Right lobe of liver (tissue), 6 donors: ENCODE measurements at regions not wholly inside any gene's neighbourhood (a gene's known extent, or its start where the extent isn't known, plus 50 kb on each side); places are given as distances from the start of the nearest gene placed in this dataset.

Experiments used
- ATAC-seq, 4 donors: fragments of 200-7000 bp; cut with Tn5 transposase; one replicate each; pipeline ENCODE4 v1.9.1; 2020; ENCODE audit warnings: mild to moderate bottlenecking in 4 of 4, moderate library complexity in 4 of 4
- DNase-seq, 3 donors: peaks; one replicate each; pipeline ENCODE4 v3.0.0-alpha.2; 2020
- H3K27ac ChIP-seq, 3 donors: fragments of 200-600 bp; one replicate each; pipeline ENCODE4 v1.8.0; 2022
- H3K27me3 ChIP-seq, 2 donors: fragments of 200-600 bp; one replicate each; pipeline ENCODE4 v1.8.0; 2022
- H3K36me3 ChIP-seq, 4 donors: fragments of 200-600 bp; sonication (generic) in 1 of 4; one replicate each; pipeline versions ENCODE4 v1.5.1 to v1.8.0; 2017 to 2022; ENCODE audit warnings: control low read depth in 1 of 4
- H3K4me1 ChIP-seq, 4 donors: fragments of 200-600 bp; sonication (generic) in 1 of 4; one replicate each; pipeline versions ENCODE4 v1.5.1 to v1.8.0; 2017 to 2022; ENCODE audit warnings: control low read depth in 1 of 4
- H3K4me3 ChIP-seq, 3 donors: fragments of 200-600 bp; one replicate each; pipeline ENCODE4 v1.8.0; 2022
- H3K9me3 ChIP-seq, 4 donors: fragments of 200-600 bp; sonication (generic) in 1 of 4; one replicate each; pipeline versions ENCODE4 v1.5.1 to v1.8.0; 2017 to 2022; ENCODE audit warnings: control low read depth in 1 of 4
- POLR2A ChIP-seq: fragments of 450-650 bp; IDR thresholded peaks from one replicate; pipeline ENCODE4 v1.6.1; 2017; ENCODE audit warnings: antibody characterized with exemption, mild to moderate bottlenecking
- whole genome bisulfite sequencing: methylation state at CpG from one replicate; pipeline ENCODE4 v1.1.6; 2018; ENCODE audit warnings: low coverage, low lambda C conversion rate; ENCODE audit not compliant: insufficient coverage; ENCODE audit errors: missing lambda C conversion rate; 5-methylcytosine and 5-hydroxymethylcytosine counted together
- intact Hi-C, 2 donors: fragments of 100-400 bp; cut with DNase I; formaldehyde crosslinking; loops; one replicate each; pipeline versions ENCODE4 v1.11.2 to v1.14.1; 2022
- TF ChIP-seq, protein P1 (sequence below), 4 donors: fragments of 200-600 bp in 3 of 4; fragments of 450-650 bp in 1 of 4; IDR thresholded peaks; one replicate each; pipeline versions ENCODE4 v1.5.1 to v1.8.0; 2016 to 2022; ENCODE audit warnings: antibody characterized with exemption in 4 of 4, mild to moderate bottlenecking in 2 of 4
- donor health status: DM: no; HTN: yes; CAD: no.
- donor health status: DM: no; HTN: no; CAD: no.
- donor health status: DM: no; HTN: no; CAD: no.
- donor health status: DM: no; HTN: yes; CAD: no.
- donor health status: DM: no; HTN: yes; CAD: no.

DNA sequence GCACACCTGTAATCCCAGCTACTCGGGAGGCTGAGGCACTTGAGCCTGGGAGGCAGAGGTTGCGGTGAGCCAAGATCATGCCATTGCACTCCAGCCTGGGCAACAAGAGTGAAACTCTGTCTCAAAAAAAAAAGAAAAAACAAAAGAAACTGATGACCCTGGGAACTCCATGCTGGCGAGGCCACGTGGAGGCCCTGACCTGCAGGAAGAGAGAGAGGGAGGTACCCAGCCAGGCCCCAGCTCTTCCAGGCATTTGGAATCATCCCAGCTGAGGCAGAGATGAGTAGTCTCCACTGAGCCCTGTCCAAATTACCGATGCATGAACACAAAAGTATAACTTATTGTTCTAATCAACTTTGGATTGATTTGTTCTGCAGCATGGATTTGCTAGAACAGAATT lies 132.0 kb upstream of the ZBTB40 start:
- no peaks in the 10 kb centered on the region for H3K9me3 ChIP-seq
- TF ChIP-seq POLR2A = no peak
- TF ChIP-seq, protein P1, sequence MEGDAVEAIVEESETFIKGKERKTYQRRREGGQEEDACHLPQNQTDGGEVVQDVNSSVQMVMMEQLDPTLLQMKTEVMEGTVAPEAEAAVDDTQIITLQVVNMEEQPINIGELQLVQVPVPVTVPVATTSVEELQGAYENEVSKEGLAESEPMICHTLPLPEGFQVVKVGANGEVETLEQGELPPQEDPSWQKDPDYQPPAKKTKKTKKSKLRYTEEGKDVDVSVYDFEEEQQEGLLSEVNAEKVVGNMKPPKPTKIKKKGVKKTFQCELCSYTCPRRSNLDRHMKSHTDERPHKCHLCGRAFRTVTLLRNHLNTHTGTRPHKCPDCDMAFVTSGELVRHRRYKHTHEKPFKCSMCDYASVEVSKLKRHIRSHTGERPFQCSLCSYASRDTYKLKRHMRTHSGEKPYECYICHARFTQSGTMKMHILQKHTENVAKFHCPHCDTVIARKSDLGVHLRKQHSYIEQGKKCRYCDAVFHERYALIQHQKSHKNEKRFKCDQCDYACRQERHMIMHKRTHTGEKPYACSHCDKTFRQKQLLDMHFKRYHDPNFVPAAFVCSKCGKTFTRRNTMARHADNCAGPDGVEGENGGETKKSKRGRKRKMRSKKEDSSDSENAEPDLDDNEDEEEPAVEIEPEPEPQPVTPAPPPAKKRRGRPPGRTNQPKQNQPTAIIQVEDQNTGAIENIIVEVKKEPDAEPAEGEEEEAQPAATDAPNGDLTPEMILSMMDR (IDR thresholded peaks at IDR 0.05) = no peak
- DNase-seq = peak in 1 of 3 donors; percentile 21

DNA sequence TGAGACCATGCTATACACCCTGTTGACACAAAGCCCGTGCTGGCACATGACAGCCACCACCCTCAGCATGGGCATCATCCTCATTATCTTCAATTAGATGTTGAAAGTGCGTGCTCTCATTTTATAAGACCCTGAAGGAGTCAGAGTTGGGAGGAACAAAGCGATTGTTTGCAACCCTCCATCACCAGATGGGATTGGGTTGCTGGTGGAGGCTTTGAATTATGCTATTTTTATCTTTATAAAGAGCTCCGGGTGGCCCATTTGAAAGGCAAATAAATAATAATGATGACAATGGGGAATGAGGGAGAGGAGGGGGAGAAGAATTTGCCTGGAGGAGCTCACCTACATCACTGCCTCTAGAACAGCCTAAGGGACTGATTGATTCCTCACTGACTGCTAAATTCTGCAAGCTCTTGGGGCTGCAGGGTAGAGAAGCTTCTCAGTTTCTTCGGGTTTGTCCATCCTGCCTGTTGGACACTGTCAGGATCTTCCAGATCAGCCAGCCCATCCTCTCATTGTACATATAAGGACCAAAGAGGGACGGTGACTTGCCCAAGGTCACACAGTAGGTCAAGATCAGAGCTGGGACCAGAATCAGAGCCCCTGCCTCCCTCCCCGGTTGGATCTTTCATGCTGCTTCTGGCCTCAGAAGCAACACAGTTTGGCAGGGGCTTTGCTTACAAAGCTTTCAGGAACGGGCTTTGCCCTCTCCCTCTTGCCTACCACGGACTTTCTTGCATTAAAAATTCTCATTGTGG lies 130.9 kb upstream of the ZBTB40 start:
- TF ChIP-seq, protein P1 (IDR thresholded peaks at IDR 0.05) = no peak
- no peak for TF ChIP-seq POLR2A
- no peak overlapping the region for H3K4me3 ChIP-seq
- no peak for ATAC-seq
- no peaks in the 10 kb centered on the region for H3K36me3 ChIP-seq
- H3K27me3 ChIP-seq = peaks cover 0 to 4% of the 10 kb centered on the region in 2 donors
- H3K27ac ChIP-seq = no peak overlapping the region
- 61% methylated on average over 6 of the region's 9 CpGs for WGBS
- DNase-seq = peak in 1 of 3 donors; percentile 20
- no peaks in the 10 kb centered on the region for H3K4me1 ChIP-seq
- intact Hi-C loops = no loop called here
- H3K9me3 ChIP-seq = no peaks in the 10 kb centered on the region

More for the DNA sequence above, 132.0 kb upstream of the ZBTB40 start:
- 77% methylated on average over 3 of the region's 5 CpGs for WGBS
- no peak overlapping the region for H3K4me3 ChIP-seq
- no peak for ATAC-seq
- H3K27ac ChIP-seq = no peak overlapping the region
- peaks cover 0 to 4% of the 10 kb centered on the region in 2 donors for H3K27me3 ChIP-seq
- no peaks in the 10 kb centered on the region for H3K4me1 ChIP-seq
- intact Hi-C loops = no loop called here
- H3K36me3 ChIP-seq = no peaks in the 10 kb centered on the region

DNA sequence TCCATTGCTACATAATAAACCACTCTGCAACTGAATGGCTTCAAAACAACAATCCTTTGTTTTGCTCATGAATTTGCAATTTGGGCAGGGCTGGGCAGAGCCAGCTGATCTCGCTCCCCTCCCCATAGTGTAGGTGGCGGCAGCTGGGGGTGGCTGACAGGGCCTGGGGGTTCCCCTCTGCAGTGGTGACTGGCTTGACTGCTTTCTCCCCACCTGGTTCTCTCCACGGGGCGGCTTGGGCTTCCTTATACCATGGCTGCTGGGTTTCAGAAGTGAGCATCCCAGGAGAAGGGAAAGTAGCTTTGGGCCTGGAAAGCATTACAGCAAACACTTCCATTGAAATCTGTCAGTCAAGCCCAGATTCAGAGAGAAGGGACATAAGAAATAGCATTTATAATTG lies 129.7 kb upstream of the ZBTB40 start:
- H3K4me3 ChIP-seq = no peak overlapping the region
- peaks cover 0 to 4% of the 10 kb centered on the region in 2 donors for H3K27me3 ChIP-seq
- ATAC-seq = no peak
- no peaks in the 10 kb centered on the region for H3K36me3 ChIP-seq
- H3K4me1 ChIP-seq = no peaks in the 10 kb centered on the region
- no peak for TF ChIP-seq POLR2A
- TF ChIP-seq, protein P1 (IDR thresholded peaks at IDR 0.05) = no peak
- no peaks in the 10 kb centered on the region for H3K9me3 ChIP-seq
- intact Hi-C loops = no loop called here
- no peak overlapping the region for H3K27ac ChIP-seq
- peak in 1 of 3 donors; percentile 13 for DNase-seq
- WGBS = 60% methylated on average over 1 of the region's 4 CpGs

DNA sequence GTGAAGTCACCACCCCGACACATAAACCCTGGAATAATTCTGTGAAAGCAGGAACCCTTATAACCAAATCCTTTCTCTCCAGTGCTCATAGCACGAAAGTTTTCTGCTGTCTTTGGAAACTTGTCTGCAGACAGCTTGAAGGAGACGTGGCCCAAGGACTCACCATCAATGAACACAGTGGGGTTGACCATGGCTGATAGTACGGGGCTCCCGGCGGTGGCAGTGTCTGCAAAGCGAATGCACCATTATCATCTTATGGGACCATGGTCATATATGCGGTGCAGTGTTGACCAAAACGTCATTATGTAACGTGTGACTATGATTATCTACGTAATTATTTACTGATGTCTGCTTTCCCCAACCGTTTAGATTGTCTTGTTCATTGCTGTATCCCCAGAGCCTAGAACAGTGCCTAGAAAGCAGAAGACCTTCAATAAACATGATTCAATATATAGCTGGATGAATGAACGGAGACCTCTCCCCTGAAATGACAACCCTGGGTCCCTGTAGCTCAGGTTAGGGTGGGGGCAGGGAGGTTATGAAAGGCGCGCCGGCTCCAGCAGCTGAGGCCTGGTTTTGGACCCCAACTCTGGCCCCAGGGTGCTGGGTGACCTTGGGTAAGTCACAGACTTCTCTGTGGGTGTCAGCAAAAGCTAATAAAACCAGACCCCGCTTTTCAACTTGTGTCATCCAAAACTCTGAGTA lies 128.4 kb upstream of the ZBTB40 start:
- Histone ChIP-seq H3K27ac (no peak overlapping the region), H3K36me3 (no peaks in the 10 kb centered on the region), H3K27me3 (peaks cover 0 to 2% of the 10 kb centered on the region in 2 donors), H3K4me1 (no peaks in the 10 kb centered on the region), H3K9me3 (no peaks in the 10 kb centered on the region), H3K4me3 (no peak overlapping the region)
- TF ChIP-seq, protein P1 (IDR thresholded peaks at IDR 0.05) = no peak
- no peak for TF ChIP-seq POLR2A
- intact Hi-C loops = no loop called here
- DNase-seq = peak in 1 of 3 donors; percentile 28
- ATAC-seq = no peak
- 82% methylated on average over 13 of the region's 17 CpGs for WGBS
